GM18508 (cell line): ENCODE measurements at regions not wholly inside any gene's neighbourhood (a gene's known extent, or its start where the extent isn't known, plus 50 kb on each side); places are given as distances from the start of the nearest gene placed in this dataset.
"Not testable (repeated sequence)": the region's sequence is repeated elsewhere in the genome, so short reads cannot be mapped to it uniquely, and the experiment has no call there.

Experiments
- ATAC-seq: cut with Tn5 transposase; IDR thresholded peaks from one replicate; pipeline ENCODE4 v1.9.1; 2021; ENCODE audit warnings: moderate number of reproducible peaks; ENCODE audit not compliant: insufficient read depth, unreplicated experiment

GRCh38 chr13:30520571-30520970 lies 54.8 kb upstream of the HMGB1 start:
- ATAC-seq: no peak

- no peak for ATAC-seq
Measured at GRCh38 chr13:30523211-30523610, 57.5 kb upstream of the HMGB1 start.

GRCh38 chr13:30523817-30524216 lies 58.1 kb upstream of the HMGB1 start:
- ATAC-seq: not testable (repeated sequence)

GRCh38 chr13:30525212-30525611 lies 59.5 kb upstream of the HMGB1 start:
- ATAC-seq: not testable (repeated sequence)

- ATAC-seq: no peak
Measured at GRCh38 chr13:30526612-30527495, 61.1 kb upstream of the HMGB1 start.

GRCh38 chr13:30529085-30529834 lies 63.5 kb upstream of the HMGB1 start:
- peak; percentile 90 for ATAC-seq

GRCh38 chr13:30535046-30535445 lies 69.3 kb upstream of the HMGB1 start:
- ATAC-seq: no peak

GRCh38 chr13:30545320-30545719 lies 72.4 kb upstream of the USPL1 start:
- no peak for ATAC-seq

GRCh38 chr13:30548046-30548445 lies 69.7 kb upstream of the USPL1 start:
- not testable (repeated sequence) for ATAC-seq

GRCh38 chr13:30551189-30551588 lies 66.5 kb upstream of the USPL1 start:
- ATAC-seq: peak; percentile 77

GRCh38 chr13:30552567-30552966 lies 65.2 kb upstream of the USPL1 start:
- ATAC-seq: no peak

- no peak for ATAC-seq
Measured at GRCh38 chr13:30559274-30559673, 58.4 kb upstream of the USPL1 start.

GRCh38 chr13:30560212-30560611 lies 57.5 kb upstream of the USPL1 start:
- no peak for ATAC-seq

GRCh38 chr13:30561511-30561910 lies 56.2 kb upstream of the USPL1 start:
- no peak for ATAC-seq

GRCh38 chr13:30564489-30564888 lies 53.2 kb upstream of the USPL1 start:
- no peak for ATAC-seq

- no peak for ATAC-seq
Measured at GRCh38 chr13:30565658-30566057, 52.1 kb upstream of the USPL1 start.

GRCh38 chr13:30567072-30567471 lies 50.6 kb upstream of the USPL1 start:
- no peak for ATAC-seq
